HG02973 (cell line): ENCODE measurements at regions not wholly inside any gene's neighbourhood (a gene's known extent, or its start where the extent isn't known, plus 50 kb on each side); places are given as distances from the start of the nearest gene placed in this dataset.

ENCODE experiments used
- ATAC-seq: cut with Tn5 transposase; IDR thresholded peaks from one replicate; pipeline ENCODE4 v1.9.1; 2021; ENCODE audit warnings: moderate library complexity; ENCODE audit not compliant: unreplicated experiment

DNA sequence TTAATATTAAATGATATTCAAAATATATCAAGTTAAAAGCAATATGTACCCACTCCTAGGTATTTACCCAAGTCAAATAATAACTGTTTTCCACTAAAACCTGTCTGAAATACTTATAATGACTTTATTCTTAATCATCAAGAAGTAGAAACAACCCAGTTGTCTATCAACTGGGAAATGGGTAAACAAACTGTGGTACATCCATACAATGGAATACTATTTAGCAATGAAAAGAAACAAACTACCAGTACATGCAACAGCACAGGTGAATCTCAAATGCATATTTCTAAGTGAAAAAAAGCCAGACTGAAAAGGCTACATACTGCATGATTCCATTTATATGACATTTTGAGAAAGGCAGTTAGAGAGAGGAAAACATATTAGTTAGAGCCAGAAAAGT is 559.9 kb downstream of the MBD2 start:
- no peak for ATAC-seq

DNA sequence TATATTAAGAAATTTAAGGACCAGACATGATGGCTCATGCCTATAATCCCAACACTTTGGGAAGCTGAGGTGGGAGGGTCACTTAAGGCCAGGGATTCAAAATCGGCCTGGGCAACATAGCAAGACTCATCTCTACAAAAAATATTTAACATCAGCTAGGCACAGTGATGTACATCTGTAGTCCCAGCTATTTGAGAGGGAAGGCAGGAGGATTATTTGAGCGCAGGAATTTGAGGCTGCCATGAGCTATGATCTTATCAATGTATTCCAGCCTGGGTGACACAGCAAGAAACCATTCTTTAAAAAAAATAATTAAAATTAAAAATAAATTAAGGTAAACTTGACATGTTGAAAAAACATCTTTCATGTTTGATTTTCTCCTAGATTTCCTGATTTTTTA is 564.2 kb downstream of the MBD2 start:
- no peak for ATAC-seq

DNA sequence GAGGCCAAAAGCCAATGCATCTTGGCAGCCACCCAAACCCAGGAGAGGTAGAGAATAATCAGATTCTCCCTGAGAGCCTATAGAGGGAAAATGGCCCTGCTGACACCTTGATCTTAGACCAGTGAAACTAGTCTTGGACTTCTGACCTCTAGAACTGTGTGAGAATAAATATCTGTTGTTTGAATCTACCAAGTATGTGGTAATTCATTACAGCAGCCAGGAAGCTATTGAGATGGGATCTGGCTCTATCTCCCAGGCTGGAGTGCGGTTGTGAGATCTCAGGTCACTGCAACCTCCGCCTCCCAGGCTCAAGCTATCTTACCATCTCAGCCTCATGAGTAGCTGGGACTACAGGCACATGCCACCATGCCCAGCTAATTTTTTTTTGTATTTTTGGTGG is 567.2 kb downstream of the MBD2 start:
- no peak for ATAC-seq

DNA sequence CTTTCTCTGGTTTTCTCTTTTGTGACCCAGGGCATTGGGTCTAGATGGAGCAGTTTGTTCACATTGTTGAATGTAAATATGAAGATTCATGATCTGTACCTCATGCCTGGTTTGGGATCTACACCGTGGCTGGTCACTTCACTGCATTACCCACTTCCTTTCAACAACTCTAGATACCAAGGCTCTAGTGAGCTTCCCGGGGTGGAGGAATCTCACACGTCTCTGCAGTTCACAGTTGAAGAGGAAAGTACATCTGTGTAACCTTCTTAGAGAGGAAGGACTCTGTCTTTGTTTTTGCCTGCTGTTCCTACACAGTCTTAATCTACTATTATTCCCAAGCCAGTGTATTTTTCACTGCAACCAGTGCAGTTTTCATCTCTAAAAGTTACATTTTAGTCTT is 574.8 kb downstream of the MBD2 start:
- no peak for ATAC-seq

DNA sequence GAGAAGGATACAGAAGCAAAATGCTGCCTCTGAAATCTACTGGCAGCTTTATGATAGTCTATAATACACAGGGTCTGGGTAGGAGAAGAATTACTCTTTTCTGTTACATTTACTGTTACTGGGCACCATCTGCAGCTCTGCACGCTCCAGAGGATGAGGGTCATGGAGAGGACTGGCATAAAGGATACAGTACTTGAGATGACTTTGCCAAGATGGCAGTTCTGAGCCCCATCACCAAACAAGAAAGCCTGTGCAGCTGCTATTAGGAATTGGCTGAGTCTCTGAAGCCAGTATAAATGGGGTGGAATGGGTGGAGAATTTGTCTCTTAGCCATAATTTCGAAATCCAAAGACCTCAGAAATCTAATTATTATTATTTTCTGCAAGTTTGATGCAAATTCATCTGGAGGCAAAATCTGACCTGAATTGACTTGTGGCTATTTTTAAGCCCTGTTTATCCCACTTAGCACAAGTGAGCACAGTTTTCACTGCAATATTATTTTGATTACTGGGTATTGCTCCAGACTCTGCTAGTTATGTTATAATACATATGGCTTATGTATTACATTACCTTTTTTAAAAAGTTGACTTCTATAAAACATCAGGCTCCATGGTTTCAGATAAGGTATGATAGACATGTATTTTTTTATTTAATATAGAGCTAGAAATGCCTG is 579.5 kb downstream of the MBD2 start:
- no peak for ATAC-seq

DNA sequence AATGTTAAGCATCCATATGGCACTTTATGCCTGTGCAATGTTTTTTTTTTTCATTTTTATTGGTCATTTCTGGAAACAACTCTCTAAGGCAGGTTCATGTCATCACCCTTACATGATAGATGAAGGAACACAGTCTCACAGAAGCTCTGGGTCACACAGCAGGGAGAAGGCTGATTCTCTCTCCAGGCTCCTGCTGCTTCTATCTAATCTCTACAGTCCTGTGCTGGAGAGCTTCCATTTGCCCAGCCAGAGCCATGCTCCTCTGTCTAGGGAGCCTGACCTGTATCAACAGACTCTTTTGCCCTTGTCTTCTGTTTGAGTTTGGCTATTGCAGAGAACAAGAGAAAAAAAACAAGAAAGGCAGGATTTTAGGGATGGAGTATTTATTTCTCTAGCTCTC is 584.8 kb downstream of the MBD2 start:
- ATAC-seq: no peak

DNA sequence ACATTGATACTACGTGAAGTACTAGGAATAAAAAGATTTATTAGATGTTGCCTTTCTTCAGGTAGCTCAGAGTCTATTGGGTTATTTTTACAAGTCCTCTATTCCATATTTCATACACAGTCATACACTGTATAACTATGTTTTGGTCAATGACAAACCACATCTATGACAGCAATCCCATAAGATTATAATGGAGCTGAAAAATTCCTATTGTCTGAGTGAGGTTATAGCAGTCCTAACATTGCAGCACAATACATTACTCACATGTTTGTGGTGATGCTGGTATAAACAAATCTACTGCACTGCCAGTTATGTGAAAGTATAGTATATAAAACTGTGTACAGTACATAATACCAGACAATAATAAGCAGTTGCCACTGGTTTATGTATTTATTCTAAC is 595.1 kb downstream of the MBD2 start:
- ATAC-seq: no peak

DNA sequence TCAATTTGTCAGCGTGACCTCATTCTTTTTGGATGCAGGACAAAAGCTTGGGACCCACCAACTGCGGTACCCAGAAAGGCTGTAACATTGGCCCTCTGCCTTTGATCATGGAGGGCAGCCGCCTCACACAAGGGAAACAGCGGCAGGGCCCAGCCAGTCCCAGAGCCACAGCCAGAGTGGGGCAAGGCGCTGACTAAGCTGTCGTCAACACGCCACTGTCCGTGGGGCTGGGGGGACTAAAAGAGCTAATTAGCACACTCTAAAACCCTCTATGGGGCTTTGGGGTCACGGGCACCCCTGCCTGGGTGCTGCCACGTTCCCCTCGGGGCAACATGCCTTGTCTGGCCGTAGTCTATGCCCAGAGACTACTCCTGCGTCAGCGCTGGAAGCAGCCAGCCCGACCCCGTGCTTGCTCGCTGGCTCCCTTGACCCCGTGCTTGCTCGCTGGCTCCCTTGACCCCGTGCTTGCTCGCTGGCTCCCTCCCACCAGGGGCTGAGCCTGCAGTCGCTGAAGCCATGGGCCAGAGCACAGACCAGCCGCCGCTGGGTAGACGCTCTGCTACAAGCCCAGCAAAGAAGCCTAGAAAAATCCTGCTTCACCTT is 598.4 kb downstream of the MBD2 start:
- ATAC-seq: no peak

DNA sequence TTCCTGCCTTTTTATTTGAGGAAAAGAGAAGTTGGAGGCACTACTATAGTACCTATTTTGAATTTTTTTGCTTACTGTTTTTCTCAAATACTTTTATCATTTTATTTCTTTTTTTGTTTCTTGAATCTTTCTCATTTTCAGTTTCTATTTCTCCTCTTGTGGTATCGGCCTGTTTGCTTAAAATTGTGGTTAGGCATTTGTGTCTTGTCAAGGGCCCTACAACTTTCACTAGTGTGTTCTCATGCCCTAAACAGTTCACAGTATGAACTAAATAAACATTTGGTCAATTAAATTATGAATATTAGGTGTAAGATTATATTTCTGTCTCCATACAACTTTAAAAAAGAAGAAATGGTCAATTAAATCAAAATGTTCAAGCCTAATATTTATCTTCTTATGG is 613.5 kb downstream of the MBD2 start:
- ATAC-seq: no peak

DNA sequence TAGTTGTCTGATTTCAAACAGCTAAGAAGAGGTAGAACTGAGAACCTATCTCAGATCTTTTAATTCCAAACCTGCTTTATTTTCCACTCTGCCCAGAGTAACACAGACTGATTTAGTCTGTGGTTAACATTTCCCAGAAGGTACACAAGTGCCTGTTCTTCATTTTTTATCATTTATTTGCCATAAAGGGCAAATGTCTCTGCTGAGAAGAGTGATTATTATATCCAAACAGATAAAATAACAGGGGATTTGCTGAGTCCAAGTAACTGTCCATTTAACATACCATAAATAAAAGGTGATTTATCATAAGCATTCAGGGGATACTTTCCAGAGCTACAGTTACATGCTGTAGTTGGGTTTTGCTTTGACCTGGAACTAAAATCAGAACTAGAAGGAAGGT is 617.7 kb downstream of the MBD2 start:
- no peak for ATAC-seq

DNA sequence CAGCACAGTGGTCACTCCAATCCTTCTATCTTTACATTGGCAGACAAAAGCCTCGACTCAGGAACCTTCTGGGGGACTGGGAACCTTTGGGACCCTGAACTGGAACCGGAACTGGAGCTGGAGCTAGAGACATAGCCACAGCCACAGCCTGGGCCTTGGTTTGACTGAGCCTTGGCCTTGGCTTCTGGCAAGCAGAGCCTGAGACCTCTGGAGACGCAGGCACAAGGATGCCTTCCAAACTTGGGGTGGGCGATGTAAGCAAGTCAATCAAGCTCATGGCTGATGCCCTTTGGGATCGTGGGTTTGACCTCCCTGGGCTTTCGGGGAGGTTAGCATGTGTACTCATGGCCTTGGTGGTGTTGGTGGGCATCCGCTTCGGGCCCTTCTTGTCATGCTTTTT is 619.3 kb downstream of the MBD2 start:
- no peak for ATAC-seq

DNA sequence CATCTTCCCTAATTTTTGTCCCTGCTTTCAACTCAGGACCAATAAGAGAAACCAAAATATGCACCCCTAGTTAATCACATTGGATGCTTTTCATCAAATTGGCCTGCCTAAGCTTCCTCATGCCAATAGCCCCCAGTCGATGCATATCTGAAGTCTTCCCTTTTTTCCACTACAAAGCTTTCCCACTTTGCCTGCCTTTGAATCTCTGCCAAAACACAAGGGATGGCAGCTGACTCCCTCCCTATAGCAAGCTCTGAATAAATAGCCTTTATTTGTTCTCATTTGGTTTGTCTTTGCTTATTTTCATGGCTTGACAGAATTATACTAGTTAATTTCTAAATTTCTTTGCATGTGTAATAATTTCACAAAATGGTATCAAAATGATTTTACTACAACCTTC is 621.2 kb downstream of the MBD2 start:
- no peak for ATAC-seq

DNA sequence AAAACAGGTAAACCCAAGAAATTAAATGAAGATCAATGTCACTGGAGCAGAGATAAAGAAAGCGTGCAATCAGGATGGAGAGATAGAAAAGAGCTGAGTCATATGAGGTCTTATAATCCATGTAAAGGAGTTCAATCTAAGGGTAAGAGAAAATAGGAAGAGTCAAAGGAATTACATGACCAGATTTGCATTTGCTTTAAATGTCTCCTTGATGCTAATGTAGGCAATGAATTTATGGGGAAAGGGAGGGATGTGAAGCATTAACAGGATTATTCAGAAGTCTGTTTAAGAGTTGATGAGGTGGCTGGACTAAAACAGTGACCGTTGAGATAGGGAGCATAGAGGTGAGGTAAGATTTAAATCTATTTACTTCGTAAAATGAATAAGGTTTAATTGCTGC is 623.1 kb downstream of the MBD2 start:
- no peak for ATAC-seq

DNA sequence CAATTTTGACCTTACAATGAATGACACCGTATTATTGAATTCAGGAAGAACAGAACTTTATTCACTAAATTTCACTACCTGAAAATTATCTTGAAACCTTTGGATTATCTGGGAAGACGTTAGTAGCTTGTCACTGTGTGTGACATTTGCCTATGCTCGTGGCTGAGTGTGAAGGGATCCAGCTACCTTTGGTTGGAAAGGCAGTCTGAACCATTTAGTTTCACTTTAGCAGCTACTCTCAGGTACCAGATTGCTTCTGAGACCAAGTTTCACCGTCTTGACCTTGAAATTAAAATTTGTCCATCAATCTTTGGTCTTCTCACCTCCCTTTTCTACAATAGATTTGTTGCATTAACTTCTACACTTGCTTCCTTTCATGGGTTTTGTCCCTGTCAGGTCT is 637.5 kb downstream of the MBD2 start:
- no peak for ATAC-seq
